ENCODE measurements at regions not wholly inside any gene's neighbourhood (a gene's known extent, or its start where the extent isn't known, plus 50 kb on each side); places are given as distances from the start of the nearest gene placed in this dataset.

GRCh38 chr5:173829826-173830225 lies 58.3 kb upstream of the CPEB4 start:
- no peak for DNase-seq (ENCODE audit: low read depth, low spot score)

GRCh38 chr5:173830421-173830820 lies 57.7 kb upstream of the CPEB4 start:
- DNase-seq (ENCODE audit: low read depth, low spot score), result no peak

GRCh38 chr5:173831196-173831914 lies 56.8 kb upstream of the CPEB4 start:
- no peak for DNase-seq (ENCODE audit: low read depth, low spot score)

GRCh38 chr5:173832386-173832785 lies 55.8 kb upstream of the CPEB4 start:
- DNase-seq (ENCODE audit: low read depth, low spot score), result no peak

- DNase-seq (ENCODE audit: low read depth, low spot score), result no peak
Observed at GRCh38 chr5:173833196-173833985, 54.8 kb upstream of the CPEB4 start.

GRCh38 chr5:173834071-173834771 lies 53.9 kb upstream of the CPEB4 start:
- no peak for DNase-seq (ENCODE audit: low read depth, low spot score)

- DNase-seq (ENCODE audit: low read depth, low spot score), result no peak
Observed at GRCh38 chr5:173835131-173835530, 53.0 kb upstream of the CPEB4 start.

GRCh38 chr5:173835661-173836060 lies 52.5 kb upstream of the CPEB4 start:
- DNase-seq (ENCODE audit: low read depth, low spot score), result no peak

GRCh38 chr5:173837654-173838053 lies 50.5 kb upstream of the CPEB4 start:
- DNase-seq (ENCODE audit: low read depth, low spot score), result no peak

All from iPS DF 19.7 (cell line).